CD4-positive, alpha-beta memory T cell (primary cell): ENCODE measurements at regions not wholly inside any gene's neighbourhood (a gene's known extent, or its start where the extent isn't known, plus 50 kb on each side); places are given as distances from the start of the nearest gene placed in this dataset.
A peak's percentile ranks its signal among the peaks of the same experiment; 100 is the strongest.

Source experiments
- CTCF ChIA-PET: fragments of 350-600 bp; sonication (Branson Sonifier 250); formaldehyde crosslinking; loops from one replicate; lab custom pipeline; 2021; ENCODE audit warnings: inconsistent platforms; ENCODE audit not compliant: partially characterized antibody; lab: Charles Lee
- POLR2A ChIA-PET: fragments of 350-600 bp; sonication (Branson Sonifier 250); formaldehyde crosslinking; loops from one replicate; lab custom pipeline; 2021; ENCODE audit not compliant: partially characterized antibody; lab: Charles Lee
- DNase-seq, 5 donors: peaks; one replicate each; pipeline versions ENCODE4 v3.0.0 to v3.0.0-alpha.2; 2020 to 2022; ENCODE audit warnings: mixed read lengths in 1 of 5
- H3K27ac ChIP-seq: one replicate; pipeline ENCODE4 v1.7.0; 2013; ENCODE audit warnings: low read depth, low read length
- H3K27me3 ChIP-seq: 2 replicates; pipeline ENCODE4 v1.7.0; 2013; ENCODE audit warnings: mild to moderate bottlenecking, low read length, moderate library complexity; ENCODE audit not compliant: insufficient read depth
- H3K36me3 ChIP-seq: 2 replicates; pipeline ENCODE4 v1.7.0; 2013; ENCODE audit warnings: mild to moderate bottlenecking, low read length, moderate library complexity; ENCODE audit not compliant: insufficient read depth
- H3K4me1 ChIP-seq: 2 replicates; pipeline ENCODE4 v1.7.0; 2013; ENCODE audit warnings: mild to moderate bottlenecking, low read length, moderate library complexity; ENCODE audit not compliant: insufficient read depth
- H3K4me3 ChIP-seq, 2 donors: one replicate each; pipeline ENCODE4 v1.7.0; 2013; ENCODE audit warnings: low read length in 2 of 2, mild to moderate bottlenecking in 1 of 2
- H3K9me3 ChIP-seq, 2 donors: one replicate each; pipeline ENCODE4 v1.7.0; 2013; ENCODE audit warnings: low read length in 2 of 2, control low read depth in 1 of 2; ENCODE audit not compliant: control insufficient read depth in 1 of 2
- H3K27ac Mint-ChIP-seq, 7 donors: one replicate each; pipeline ENCODE4 v1.8.0; 2020 to 2021; ENCODE audit warnings: mixed read lengths in 7 of 7, mild to moderate bottlenecking in 6 of 7, inconsistent platforms in 3 of 7, moderate library complexity in 3 of 7
- H3K27me3 Mint-ChIP-seq, 2 donors: one replicate each; pipeline ENCODE4 v1.8.0; 2020 to 2021; ENCODE audit warnings: mixed read lengths in 2 of 2
- H3K36me3 Mint-ChIP-seq, 2 donors: one replicate each; pipeline ENCODE4 v1.8.0; 2020 to 2021; ENCODE audit warnings: mixed read lengths in 2 of 2, inconsistent platforms in 1 of 2, mild to moderate bottlenecking in 1 of 2
- H3K4me1 Mint-ChIP-seq, 4 donors: one replicate each; pipeline ENCODE4 v1.8.0; 2020 to 2021; ENCODE audit warnings: mixed read lengths in 4 of 4, mild to moderate bottlenecking in 1 of 4
- H3K4me3 Mint-ChIP-seq, 8 donors: one replicate each; pipeline ENCODE4 v1.8.0; 2020 to 2021; ENCODE audit warnings: mixed read lengths in 8 of 8, mild to moderate bottlenecking in 7 of 8, moderate library complexity in 6 of 8, inconsistent platforms in 3 of 8
- H3K9me3 Mint-ChIP-seq, 8 donors: one replicate each; pipeline ENCODE4 v1.8.0; 2020 to 2021; ENCODE audit warnings: mixed read lengths in 8 of 8, mild to moderate bottlenecking in 5 of 8, inconsistent platforms in 3 of 8, moderate library complexity in 1 of 8
- intact Hi-C: fragments of 100-400 bp; cut with micrococcal nuclease; formaldehyde crosslinking; loops from one replicate; pipeline ENCODE4 v1.15.1; 2023

DNA sequence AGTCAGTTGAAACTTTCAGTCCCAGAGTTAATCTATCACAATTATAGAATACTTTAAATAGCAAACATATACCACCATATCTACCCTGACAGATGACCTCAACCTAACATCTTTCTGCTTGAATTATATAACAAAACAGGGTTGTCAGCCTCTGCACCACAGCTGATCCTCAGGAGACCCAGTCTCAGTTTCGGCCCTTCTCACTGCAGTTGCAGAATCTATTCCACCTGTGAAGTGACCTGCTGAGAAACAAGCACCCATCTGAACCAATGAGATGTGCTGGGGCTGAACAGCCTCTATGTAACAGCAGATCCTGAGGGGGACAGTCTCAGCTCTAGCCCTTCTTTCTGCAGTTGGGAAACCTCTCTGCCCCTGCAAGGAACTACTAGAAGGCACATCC, 567.6 kb downstream of the KCNJ3 start:
- no peak overlapping the region for H3K4me3 Mint-ChIP-seq
- H3K4me1 Mint-ChIP-seq, result no peaks in the 10 kb centered on the region
- Histone ChIP-seq H3K27me3 (no peaks in the 10 kb centered on the region), H3K4me1 (no peaks in the 10 kb centered on the region), H3K4me3 (no peak overlapping the region), H3K27ac (no peak overlapping the region), H3K36me3 (no peaks in the 10 kb centered on the region), H3K9me3 (no peaks in the 10 kb centered on the region)
- H3K9me3 Mint-ChIP-seq, result peaks cover 0 to 6% (median 4%) of the 10 kb centered on the region in 8 donors
- no peaks in the 10 kb centered on the region for H3K36me3 Mint-ChIP-seq
- CTCF ChIA-PET, result no interaction called here
- H3K27ac Mint-ChIP-seq, result no peak overlapping the region
- H3K27me3 Mint-ChIP-seq, result no peaks in the 10 kb centered on the region
- DNase-seq, result no peak
- intact Hi-C loops, result no loop called here
- POLR2A ChIA-PET, result no interaction called here

DNA sequence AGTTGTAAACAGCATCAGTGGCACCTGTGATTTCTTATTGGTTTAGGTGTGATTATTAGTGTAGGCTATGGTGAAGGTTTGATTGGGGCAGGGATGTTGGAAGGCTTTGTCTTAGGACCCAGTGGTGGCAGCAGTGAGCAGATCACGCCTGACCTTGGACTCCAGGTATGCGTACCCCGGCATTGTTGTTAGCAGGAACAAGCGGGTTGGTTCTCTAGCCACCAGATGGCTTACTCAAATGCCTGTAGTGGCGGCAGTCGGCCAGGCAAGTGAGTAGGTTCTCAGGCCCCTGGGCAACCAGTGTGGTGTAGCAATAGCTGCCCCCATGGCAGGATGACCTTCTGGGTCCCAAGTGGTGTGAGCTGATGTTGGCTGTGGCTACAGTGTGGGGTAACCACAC, 558.3 kb downstream of the KCNJ3 start:
- H3K4me3 ChIP-seq, result no peak overlapping the region
- Mint-ChIP-seq H3K4me1 (no peaks in the 10 kb centered on the region), H3K27me3 (no peaks in the 10 kb centered on the region), H3K9me3 (no peaks in the 10 kb centered on the region), H3K4me3 (no peak overlapping the region), H3K36me3 (no peaks in the 10 kb centered on the region), H3K27ac (no peak overlapping the region)
- ChIA-PET POLR2A (no interaction called here), CTCF (no interaction called here)
- H3K27me3 ChIP-seq, result no peaks in the 10 kb centered on the region
- H3K27ac ChIP-seq, result no peak overlapping the region
- intact Hi-C loops, result no loop called here
- no peaks in the 10 kb centered on the region for H3K9me3 ChIP-seq
- H3K36me3 ChIP-seq, result no peaks in the 10 kb centered on the region
- no peaks in the 10 kb centered on the region for H3K4me1 ChIP-seq
- DNase-seq, result no peak

DNA sequence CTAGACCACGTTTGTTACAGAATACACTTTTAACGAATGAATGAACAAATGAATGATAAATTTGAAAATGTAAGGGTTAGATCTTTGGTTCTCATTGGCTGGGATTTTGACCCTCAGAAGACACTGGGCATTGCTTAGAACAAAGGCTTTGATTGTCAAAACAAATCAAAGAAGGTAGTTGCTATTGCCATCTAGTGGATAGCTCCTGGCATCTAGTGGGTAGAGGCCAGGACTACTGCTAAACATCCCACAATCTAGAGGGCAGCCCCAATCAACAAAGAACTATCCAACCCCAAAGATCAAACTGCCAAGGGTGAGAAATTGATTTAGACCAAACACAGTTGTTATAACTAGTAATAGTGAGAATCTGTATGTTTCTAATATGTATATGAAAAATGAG, 552.3 kb downstream of the KCNJ3 start:
- Histone ChIP-seq H3K9me3 (no peaks in the 10 kb centered on the region), H3K27me3 (no peaks in the 10 kb centered on the region), H3K36me3 (no peaks in the 10 kb centered on the region), H3K4me1 (no peaks in the 10 kb centered on the region), H3K4me3 (no peak overlapping the region), H3K27ac (no peak overlapping the region)
- intact Hi-C loops, result no loop called here
- Mint-ChIP-seq H3K4me1 (no peaks in the 10 kb centered on the region), H3K4me3 (no peak overlapping the region), H3K27me3 (no peaks in the 10 kb centered on the region), H3K36me3 (no peaks in the 10 kb centered on the region), H3K27ac (no peak overlapping the region), H3K9me3 (peaks cover 0 to 4% (median 0%) of the 10 kb centered on the region in 8 donors)
- ChIA-PET CTCF (no interaction called here), POLR2A (no interaction called here)
- no peak for DNase-seq

DNA sequence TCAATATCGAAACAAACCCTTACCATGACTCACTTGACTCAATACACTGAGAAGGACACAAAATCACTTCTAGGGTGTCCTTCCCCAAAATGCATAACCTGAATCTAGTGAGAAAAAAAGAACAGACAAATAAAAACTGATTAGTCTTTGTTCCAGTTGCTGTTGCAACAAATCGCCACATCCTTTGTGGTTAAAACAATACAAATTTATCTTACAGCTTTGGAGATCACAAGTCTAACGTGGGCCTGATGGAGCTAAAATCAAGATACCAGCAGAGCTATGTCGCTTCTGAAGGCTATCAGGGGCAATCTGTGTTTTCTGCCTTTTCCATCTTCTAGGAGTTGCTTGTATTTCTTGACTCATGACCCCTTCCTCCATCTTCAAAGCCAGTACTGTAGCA, 541.7 kb downstream of the KCNJ3 start:
- no peaks in the 10 kb centered on the region for H3K36me3 Mint-ChIP-seq
- H3K9me3 ChIP-seq, result no peaks in the 10 kb centered on the region
- no peak overlapping the region for H3K27ac ChIP-seq
- H3K4me3 Mint-ChIP-seq, result no peak overlapping the region
- no peaks in the 10 kb centered on the region for H3K4me1 ChIP-seq
- H3K4me3 ChIP-seq, result no peak overlapping the region
- ChIA-PET CTCF (interaction anchor here (0.7 kb wide), 1 partner anchor 337 kb away, joined by 3 read pairs; no protein-coding TSS in a partner anchor), POLR2A (no interaction called here)
- DNase-seq, result no peak
- no peaks in the 10 kb centered on the region for H3K27me3 Mint-ChIP-seq
- no peaks in the 10 kb centered on the region for H3K4me1 Mint-ChIP-seq
- H3K27ac Mint-ChIP-seq, result peak overlapping the region in 1 of 7 donors; percentile 68
- intact Hi-C loops, result no loop called here
- H3K27me3 ChIP-seq, result no peaks in the 10 kb centered on the region
- no peaks in the 10 kb centered on the region for H3K36me3 ChIP-seq
- peaks cover 0 to 7% (median 1%) of the 10 kb centered on the region in 8 donors for H3K9me3 Mint-ChIP-seq

DNA sequence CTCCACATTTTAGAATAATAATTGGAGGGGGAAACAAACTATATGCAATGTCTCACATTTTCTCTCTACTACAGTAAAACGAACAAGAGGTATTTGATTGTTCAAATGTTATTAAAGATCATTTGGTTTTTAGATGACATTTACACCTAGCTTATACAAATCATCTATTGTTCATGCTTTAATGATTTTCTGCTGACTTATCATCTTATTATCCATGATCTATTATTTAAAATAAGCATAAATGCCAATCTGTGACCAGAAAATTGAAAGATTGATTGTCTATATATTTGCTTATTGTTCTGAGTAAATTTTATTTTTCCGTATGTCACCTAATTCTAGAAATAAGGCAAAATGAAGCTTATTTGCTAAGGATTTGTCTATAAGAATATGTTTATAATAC, 537.2 kb downstream of the KCNJ3 start:
- Histone ChIP-seq H3K36me3 (no peaks in the 10 kb centered on the region), H3K4me1 (no peaks in the 10 kb centered on the region), H3K4me3 (no peak overlapping the region), H3K27ac (no peak overlapping the region), H3K27me3 (no peaks in the 10 kb centered on the region), H3K9me3 (no peaks in the 10 kb centered on the region)
- no peaks in the 10 kb centered on the region for H3K4me1 Mint-ChIP-seq
- ChIA-PET POLR2A (no interaction called here), CTCF (no interaction called here)
- peaks cover 0 to 12% (median 4%) of the 10 kb centered on the region in 8 donors for H3K9me3 Mint-ChIP-seq
- no peaks in the 10 kb centered on the region for H3K36me3 Mint-ChIP-seq
- DNase-seq, result no peak
- intact Hi-C loops, result no loop called here
- no peaks in the 10 kb centered on the region for H3K27me3 Mint-ChIP-seq
- H3K4me3 Mint-ChIP-seq, result no peak overlapping the region
- no peak overlapping the region for H3K27ac Mint-ChIP-seq

DNA sequence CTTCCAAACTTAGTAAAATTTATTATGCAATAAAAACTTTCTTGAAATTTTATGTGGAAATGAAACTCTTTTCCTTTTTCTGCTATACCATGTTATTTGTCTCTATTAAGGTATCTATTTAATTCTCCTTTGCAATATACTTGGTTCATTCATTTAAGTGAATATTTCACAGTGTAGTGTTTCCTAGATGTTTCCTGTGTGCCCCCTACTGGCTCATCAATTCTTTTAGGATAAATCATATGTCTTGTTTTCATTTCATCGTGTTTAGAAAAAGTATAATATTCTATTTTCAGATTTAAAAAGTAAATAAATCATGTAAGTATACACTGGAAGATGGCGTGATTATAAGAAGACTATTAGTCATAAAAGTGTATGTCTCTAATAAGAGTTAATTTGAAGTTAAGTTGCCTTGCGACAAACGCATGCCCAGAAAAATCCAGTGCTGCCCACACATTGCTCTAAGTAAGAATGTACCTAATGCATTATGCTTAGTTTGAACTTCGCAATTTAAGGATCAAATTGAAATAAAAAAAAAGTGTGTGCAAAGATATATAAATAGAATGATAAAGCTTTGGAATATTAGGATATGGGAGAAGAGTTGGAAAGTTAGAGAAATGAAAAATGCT, 525.4 kb downstream of the KCNJ3 start:
- CTCF ChIA-PET, result no interaction called here
- Mint-ChIP-seq H3K36me3 (no peaks in the 10 kb centered on the region), H3K4me1 (no peaks in the 10 kb centered on the region), H3K4me3 (no peak overlapping the region), H3K27ac (no peak overlapping the region), H3K27me3 (peaks cover 0 to 1% of the 10 kb centered on the region in 2 donors), H3K9me3 (peaks cover 0 to 8% (median 0%) of the 10 kb centered on the region in 8 donors)
- no peaks in the 10 kb centered on the region for H3K4me1 ChIP-seq
- H3K36me3 ChIP-seq, result no peaks in the 10 kb centered on the region
- POLR2A ChIA-PET, result no interaction called here
- H3K9me3 ChIP-seq, result no peaks in the 10 kb centered on the region
- no peaks in the 10 kb centered on the region for H3K27me3 ChIP-seq
- no peak overlapping the region for H3K4me3 ChIP-seq
- intact Hi-C loops, result no loop called here
- no peak overlapping the region for H3K27ac ChIP-seq
- no peak for DNase-seq

DNA sequence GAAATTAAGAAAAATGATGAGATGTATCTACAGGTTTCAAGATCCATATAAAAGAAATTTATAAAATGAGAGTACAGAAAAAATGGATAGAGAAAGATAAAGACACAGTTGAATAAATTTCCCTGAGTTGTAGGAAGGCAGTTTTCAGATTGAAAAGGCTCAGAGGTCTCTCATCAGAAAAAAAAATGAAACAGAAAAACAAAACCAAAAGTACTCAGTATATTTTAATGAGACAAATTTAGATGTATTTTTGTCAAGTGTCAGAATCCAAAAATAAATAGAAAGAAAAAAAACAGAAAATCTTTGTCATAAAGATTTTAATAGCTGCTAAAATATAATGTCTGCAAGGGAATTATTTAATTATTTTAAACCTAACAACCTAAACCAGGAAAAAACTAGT, 520.5 kb downstream of the KCNJ3 start:
- H3K36me3 Mint-ChIP-seq, result no peaks in the 10 kb centered on the region
- no peak overlapping the region for H3K27ac Mint-ChIP-seq
- ChIA-PET CTCF (no interaction called here), POLR2A (no interaction called here)
- no peaks in the 10 kb centered on the region for H3K4me1 Mint-ChIP-seq
- Histone ChIP-seq H3K27ac (no peak overlapping the region), H3K36me3 (no peaks in the 10 kb centered on the region), H3K4me1 (no peaks in the 10 kb centered on the region), H3K4me3 (no peak overlapping the region), H3K27me3 (no peaks in the 10 kb centered on the region), H3K9me3 (no peaks in the 10 kb centered on the region)
- DNase-seq, result no peak
- intact Hi-C loops, result no loop called here
- no peak overlapping the region for H3K4me3 Mint-ChIP-seq
- peaks cover 0 to 1% of the 10 kb centered on the region in 2 donors for H3K27me3 Mint-ChIP-seq
- peaks cover 0 to 4% (median under 1%) of the 10 kb centered on the region in 8 donors for H3K9me3 Mint-ChIP-seq
